ENCODE measurements at regions not wholly inside any gene's neighbourhood (a gene's known extent, or its start where the extent isn't known, plus 50 kb on each side); places are given as distances from the start of the nearest gene placed in this dataset.
A peak's percentile ranks its signal among the peaks of the same experiment; 100 is the strongest.

DNA sequence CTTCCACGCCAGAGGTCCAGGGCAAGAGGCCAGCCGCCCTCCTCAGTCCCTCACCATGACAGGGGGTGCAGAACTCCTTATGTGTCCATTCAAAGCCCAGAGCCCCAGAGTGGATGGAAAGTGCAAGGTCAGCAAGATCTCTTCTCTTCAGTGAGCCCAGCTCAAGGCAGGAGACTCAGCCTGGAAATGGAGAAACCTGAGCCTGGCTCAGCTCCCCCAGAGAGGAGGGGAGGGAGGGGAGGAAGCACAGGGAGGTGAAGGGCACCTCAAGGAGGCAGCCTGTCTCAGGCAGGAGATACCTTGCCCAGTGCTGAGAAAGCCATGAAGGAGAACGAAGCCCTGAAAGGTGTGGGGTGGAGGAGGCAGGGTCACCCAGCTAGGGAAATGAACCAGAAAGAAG, 121.8 kb upstream of the PJA1 start:
- H3K27ac ChIP-seq (ENCODE audit: extremely low read length, insufficient read depth, low read length) = no peak overlapping the region
- no peaks in the 10 kb centered on the region for H3K36me3 ChIP-seq (replicated peaks in 1 of 2; ENCODE audit: control insufficient read depth in 1 of 2, insufficient read depth in 2 of 2, low read length in 2 of 2)
- FAIRE-seq = no peak
- ChIA-PET CTCF (ENCODE audit: low intra/inter-chr PET ratio, low total read pairs) (no interaction called here), POLR2A (no interaction called here)
- in situ Hi-C loops (cut with HindIII; ENCODE audit: extremely low pct_ligation_motif_present, low pct_unique_long_range_greater_than_20kb) = no loop called here
- H3K4me3 ChIP-seq (replicated peaks in 1 of 3; ENCODE audit: insufficient read depth in 1 of 3, low read depth in 2 of 3, low read length in 3 of 3) = no peak overlapping the region
- no peak for ATAC-seq
- H3K27me3 ChIP-seq (ENCODE audit: control insufficient read depth in 1 of 2, insufficient read depth in 2 of 2, low read length in 2 of 2) = no peaks in the 10 kb centered on the region
- no peaks in the 10 kb centered on the region for H3K79me2 ChIP-seq (ENCODE audit: insufficient read depth, low read length)
- H3K4me2 ChIP-seq (ENCODE audit: low read depth, low read length) = no peak overlapping the region
- no peak overlapping the region for H3K9ac ChIP-seq (ENCODE audit: insufficient read depth, low read depth, low read length)
- H3K9me3 ChIP-seq (ENCODE audit: low read length) = no peaks in the 10 kb centered on the region
- WGBS (ENCODE audit: low lambda C conversion rate) = 0% methylated on average over 1 of the region's 3 CpGs
- intact Hi-C loops (cut with micrococcal nuclease; ENCODE audit: unreplicated experiment) = loop anchor here (2.0 to 5.0 kb wide), 2 partner anchors 458 to 555 kb away; partner anchors contain the start of gene EFNB1
- no peak for DNase-seq (ENCODE audit: low spot score)
- H3K4me1 ChIP-seq (ENCODE audit: insufficient read depth, low read length) = peaks cover 20% of the 10 kb centered on the region
- no peaks in the 10 kb centered on the region for H4K20me1 ChIP-seq (ENCODE audit: insufficient read depth, low read length)
- TF ChIP-seq MAFK (conservative IDR thresholded peaks at IDR 0.05 in 1 of 2, IDR thresholded peaks at IDR 0.05 in 1 of 2; ENCODE audit: low read length in 2 of 2) = peak; percentile 92 to 96
- TF ChIP-seq ZFP37 (CRISPR knock-in tag; IDR thresholded peaks at IDR 0.05; ENCODE audit: borderline replicate concordance) = no peak
- TF ChIP-seq MAFF (IDR thresholded peaks at IDR 0.05; ENCODE audit: low read depth, low read length) = peak; percentile 95
- BruUV-seq (replicated peaks) = no TSS peak
- H2AFZ ChIP-seq (ENCODE audit: low read length) = no peak overlapping the region

DNA sequence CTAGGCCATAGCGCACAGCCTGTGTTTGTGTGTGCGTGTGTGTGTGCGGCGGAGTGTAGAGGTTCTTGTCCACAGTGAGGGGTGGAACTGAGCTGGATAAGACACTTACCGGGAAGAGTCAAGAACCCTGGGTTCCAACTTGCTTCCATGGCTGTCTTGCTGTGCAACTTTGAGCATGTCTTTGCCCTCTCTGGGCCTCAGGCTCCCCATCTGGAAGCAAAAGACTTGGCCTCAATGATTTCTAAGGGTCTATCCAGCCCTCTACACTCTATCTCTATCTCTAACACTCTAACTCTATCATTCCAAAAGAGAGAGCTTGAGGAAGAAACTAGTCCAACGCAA, 121.3 kb upstream of the PJA1 start:
- POLR2A ChIA-PET = no interaction called here
- DNase-seq (ENCODE audit: low spot score) = no peak
- ATAC-seq = no peak
- intact Hi-C loops (cut with micrococcal nuclease; ENCODE audit: unreplicated experiment) = loop anchor here (2.0 to 5.0 kb wide), 2 partner anchors 458 to 554 kb away; partner anchors contain the start of gene EFNB1
- WGBS (ENCODE audit: low lambda C conversion rate) = no CpG with 5 or more reads among the region's 6 CpGs
- Histone ChIP-seq H3K27me3 (ENCODE audit: control insufficient read depth in 1 of 2, insufficient read depth in 2 of 2, low read length in 2 of 2) (no peaks in the 10 kb centered on the region), H3K79me2 (ENCODE audit: insufficient read depth, low read length) (no peaks in the 10 kb centered on the region), H3K9me3 (ENCODE audit: low read length) (no peaks in the 10 kb centered on the region), H3K4me3 (replicated peaks in 1 of 3; ENCODE audit: insufficient read depth in 1 of 3, low read depth in 2 of 3, low read length in 3 of 3) (0 out of 6 replicates have a peak overlapping the region, but pooled peaks of 1 of the 3 experiments have one; percentile 33), H4K20me1 (ENCODE audit: insufficient read depth, low read length) (no peaks in the 10 kb centered on the region), H3K9ac (ENCODE audit: insufficient read depth, low read depth, low read length) (no peak overlapping the region), H2AFZ (ENCODE audit: low read length) (no peak overlapping the region), H3K4me2 (ENCODE audit: low read depth, low read length) (peak overlapping the region; percentile 53; the same call in 1 of the 2 replicates), H3K4me1 (ENCODE audit: insufficient read depth, low read length) (peaks cover 21% of the 10 kb centered on the region), H3K36me3 (replicated peaks in 1 of 2; ENCODE audit: control insufficient read depth in 1 of 2, insufficient read depth in 2 of 2, low read length in 2 of 2) (no peaks in the 10 kb centered on the region), H3K27ac (ENCODE audit: extremely low read length, insufficient read depth, low read length) (no peak overlapping the region)
- BruUV-seq (replicated peaks) = no TSS peak
- FAIRE-seq = no peak
- CTCF ChIA-PET (ENCODE audit: low intra/inter-chr PET ratio, low total read pairs) = interaction anchor here (1.0 kb wide), 1 partner anchor 193 kb away, joined by 3 read pairs; no protein-coding TSS in a partner anchor
- TF ChIP-seq, protein P1, sequence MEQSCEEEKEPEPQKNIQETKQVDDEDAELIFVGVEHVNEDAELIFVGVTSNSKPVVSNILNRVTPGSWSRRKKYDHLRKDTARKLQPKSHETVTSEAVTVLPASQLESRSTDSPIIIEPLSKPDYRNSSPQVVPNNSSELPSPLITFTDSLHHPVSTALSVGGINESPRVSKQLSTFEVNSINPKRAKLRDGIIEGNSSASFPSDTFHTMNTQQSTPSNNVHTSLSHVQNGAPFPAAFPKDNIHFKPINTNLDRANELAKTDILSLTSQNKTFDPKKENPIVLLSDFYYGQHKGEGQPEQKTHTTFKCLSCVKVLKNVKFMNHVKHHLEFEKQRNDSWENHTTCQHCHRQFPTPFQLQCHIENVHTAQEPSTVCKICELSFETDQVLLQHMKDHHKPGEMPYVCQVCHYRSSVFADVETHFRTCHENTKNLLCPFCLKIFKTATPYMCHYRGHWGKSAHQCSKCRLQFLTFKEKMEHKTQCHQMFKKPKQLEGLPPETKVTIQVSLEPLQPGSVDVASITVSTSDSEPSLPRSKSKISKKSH (CRISPR knock-in tag; IDR thresholded peaks at IDR 0.05; ENCODE audit: borderline replicate concordance) = no peak
- TF ChIP-seq, protein P2, sequence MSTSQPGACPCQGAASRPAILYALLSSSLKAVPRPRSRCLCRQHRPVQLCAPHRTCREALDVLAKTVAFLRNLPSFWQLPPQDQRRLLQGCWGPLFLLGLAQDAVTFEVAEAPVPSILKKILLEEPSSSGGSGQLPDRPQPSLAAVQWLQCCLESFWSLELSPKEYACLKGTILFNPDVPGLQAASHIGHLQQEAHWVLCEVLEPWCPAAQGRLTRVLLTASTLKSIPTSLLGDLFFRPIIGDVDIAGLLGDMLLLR (CRISPR knock-in tag; IDR thresholded peaks at IDR 0.05) = no peak
- TF ChIP-seq ZNF768 (CRISPR knock-in tag; IDR thresholded peaks at IDR 0.05) = peak; percentile 68; the same call in 1 of the 2 replicates
- no peak for TF ChIP-seq NFYB (CRISPR knock-in tag; IDR thresholded peaks at IDR 0.05)
- TF ChIP-seq WIZ (CRISPR knock-in tag; IDR thresholded peaks at IDR 0.05) = no peak
- TF ChIP-seq MTF1 (CRISPR knock-in tag; IDR thresholded peaks at IDR 0.05) = no peak
- in situ Hi-C loops (cut with HindIII; ENCODE audit: extremely low pct_ligation_motif_present, low pct_unique_long_range_greater_than_20kb) = no loop called here

Data from HepG2 (cell line).